HG03095 (cell line): ENCODE measurements at regions not wholly inside any gene's neighbourhood (a gene's known extent, or its start where the extent isn't known, plus 50 kb on each side); places are given as distances from the start of the nearest gene placed in this dataset.
A peak's percentile ranks its signal among the peaks of the same experiment; 100 is the strongest.
"Not testable (repeated sequence)": the region's sequence is repeated elsewhere in the genome, so short reads cannot be mapped to it uniquely, and the experiment has no call there.

Experiments
- ATAC-seq: cut with Tn5 transposase; IDR thresholded peaks from one replicate; pipeline ENCODE4 v1.9.1; 2021; ENCODE audit warnings: moderate library complexity; ENCODE audit not compliant: unreplicated experiment

- no peak for ATAC-seq
These were observed 82.7 kb upstream of the CD302 start for GRCh38 chr2:159880729-159881128.

GRCh38 chr2:159879051-159879604 is 81.1 kb upstream of the CD302 start:
- ATAC-seq: peak; percentile 86

- no peak for ATAC-seq
These were observed 77.1 kb upstream of the CD302 start for GRCh38 chr2:159875083-159875482.

GRCh38 chr2:159873258-159873657 is 75.2 kb upstream of the CD302 start:
- no peak for ATAC-seq

- ATAC-seq: no peak
These were observed 74.3 kb upstream of the CD302 start for GRCh38 chr2:159872353-159872752.

- not testable (repeated sequence) for ATAC-seq
These were observed 70.7 kb upstream of the CD302 start for GRCh38 chr2:159868598-159869159.

GRCh38 chr2:159867567-159868361 is 69.8 kb upstream of the CD302 start:
- ATAC-seq: no peak

- no peak for ATAC-seq
These were observed 65.6 kb upstream of the CD302 start for GRCh38 chr2:159863526-159864160.

- no peak for ATAC-seq
These were observed 62.7 kb upstream of the CD302 start for GRCh38 chr2:159860581-159861310.

GRCh38 chr2:159859583-159859982 is 61.6 kb upstream of the CD302 start:
- ATAC-seq: no peak

- ATAC-seq: no peak
These were observed 58.8 kb upstream of the CD302 start for GRCh38 chr2:159856760-159857159.

GRCh38 chr2:159855557-159856061 is 57.6 kb upstream of the CD302 start:
- ATAC-seq: no peak

- ATAC-seq: no peak
These were observed 57.1 kb upstream of the CD302 start for GRCh38 chr2:159855143-159855542.

GRCh38 chr2:159854481-159854880 is 56.5 kb upstream of the CD302 start:
- no peak for ATAC-seq

GRCh38 chr2:159853101-159853500 is 55.1 kb upstream of the CD302 start:
- no peak for ATAC-seq

- ATAC-seq: no peak
These were observed 53.9 kb upstream of the CD302 start for GRCh38 chr2:159851941-159852340.

GRCh38 chr2:159850789-159851188 is 52.8 kb upstream of the CD302 start:
- no peak for ATAC-seq

- ATAC-seq: no peak
These were observed 51.3 kb upstream of the CD302 start for GRCh38 chr2:159849160-159849813.
